ENCODE measurements at regions not wholly inside any gene's neighbourhood (a gene's known extent, or its start where the extent isn't known, plus 50 kb on each side); places are given as distances from the start of the nearest gene placed in this dataset.
"Not testable (repeated sequence)": the region's sequence is repeated elsewhere in the genome, so short reads cannot be mapped to it uniquely, and the experiment has no call there.

GRCh38 chr10:34035241-34035790 lies 700.8 kb upstream of the NRP1 start:
- not testable (repeated sequence) for TF ChIP-seq POLR2A (IDR thresholded peaks at IDR 0.05)
- TF ChIP-seq, protein P1, sequence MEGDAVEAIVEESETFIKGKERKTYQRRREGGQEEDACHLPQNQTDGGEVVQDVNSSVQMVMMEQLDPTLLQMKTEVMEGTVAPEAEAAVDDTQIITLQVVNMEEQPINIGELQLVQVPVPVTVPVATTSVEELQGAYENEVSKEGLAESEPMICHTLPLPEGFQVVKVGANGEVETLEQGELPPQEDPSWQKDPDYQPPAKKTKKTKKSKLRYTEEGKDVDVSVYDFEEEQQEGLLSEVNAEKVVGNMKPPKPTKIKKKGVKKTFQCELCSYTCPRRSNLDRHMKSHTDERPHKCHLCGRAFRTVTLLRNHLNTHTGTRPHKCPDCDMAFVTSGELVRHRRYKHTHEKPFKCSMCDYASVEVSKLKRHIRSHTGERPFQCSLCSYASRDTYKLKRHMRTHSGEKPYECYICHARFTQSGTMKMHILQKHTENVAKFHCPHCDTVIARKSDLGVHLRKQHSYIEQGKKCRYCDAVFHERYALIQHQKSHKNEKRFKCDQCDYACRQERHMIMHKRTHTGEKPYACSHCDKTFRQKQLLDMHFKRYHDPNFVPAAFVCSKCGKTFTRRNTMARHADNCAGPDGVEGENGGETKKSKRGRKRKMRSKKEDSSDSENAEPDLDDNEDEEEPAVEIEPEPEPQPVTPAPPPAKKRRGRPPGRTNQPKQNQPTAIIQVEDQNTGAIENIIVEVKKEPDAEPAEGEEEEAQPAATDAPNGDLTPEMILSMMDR (IDR thresholded peaks at IDR 0.05) = not testable (repeated sequence)

All from adrenal gland (tissue), 5 donors.